ENCODE measurements at regions not wholly inside any gene's neighbourhood (a gene's known extent, or its start where the extent isn't known, plus 50 kb on each side); places are given as distances from the start of the nearest gene placed in this dataset.
"Not testable (repeated sequence)": the region's sequence is repeated elsewhere in the genome, so short reads cannot be mapped to it uniquely, and the experiment has no call there.

GRCh38 chr12:31820832-31821231 lies 92.0 kb upstream of the AMN1 start:
- Histone ChIP-seq H3K27ac (ENCODE audit: low read length) (no peak overlapping the region), H3K27me3 (ENCODE audit: control insufficient read depth, insufficient read depth, low read length) (no peaks in the 10 kb centered on the region), H3K4me3 (ENCODE audit: low read length) (no peak overlapping the region), H3K36me3 (ENCODE audit: control insufficient read depth, insufficient read depth, low read length) (no peaks in the 10 kb centered on the region), H3K4me1 (ENCODE audit: control insufficient read depth, insufficient read depth, low read length) (no peaks in the 10 kb centered on the region), H3K9me3 (ENCODE audit: control insufficient read depth, insufficient read depth, low read length) (no peaks in the 10 kb centered on the region)
- WGBS (ENCODE audit: insufficient coverage, insufficient read length): no CpG with 5 or more reads among the region's 7 CpGs
- DNase-seq (ENCODE audit: low read depth, low spot score): no peak

DNA sequence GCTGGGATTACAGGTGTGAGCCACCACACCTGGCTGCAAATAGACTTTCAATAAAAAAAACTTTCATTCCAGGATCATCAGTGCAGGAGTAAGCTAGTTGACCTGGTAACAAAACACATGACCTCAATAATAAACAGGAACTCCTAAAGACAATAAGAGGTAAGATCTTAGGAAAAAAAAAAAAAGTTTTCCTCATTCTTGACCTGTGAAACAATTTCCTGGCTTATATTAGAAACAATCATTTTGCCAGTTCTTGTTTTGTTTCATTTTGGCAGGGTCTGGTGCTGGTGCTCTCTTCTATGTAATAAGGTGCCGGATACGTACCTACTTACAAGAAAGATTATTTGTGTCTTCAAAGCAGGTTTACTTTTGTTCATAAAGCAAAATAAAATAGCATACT lies 90.6 kb upstream of the AMN1 start:
- Histone ChIP-seq H3K27ac (ENCODE audit: low read length) (no peak overlapping the region), H3K27me3 (ENCODE audit: control insufficient read depth, insufficient read depth, low read length) (no peaks in the 10 kb centered on the region), H3K4me3 (ENCODE audit: low read length) (no peak overlapping the region), H3K36me3 (ENCODE audit: control insufficient read depth, insufficient read depth, low read length) (no peaks in the 10 kb centered on the region), H3K4me1 (ENCODE audit: control insufficient read depth, insufficient read depth, low read length) (no peaks in the 10 kb centered on the region), H3K9me3 (ENCODE audit: control insufficient read depth, insufficient read depth, low read length) (no peaks in the 10 kb centered on the region)
- no CpG with 5 or more reads among the region's 2 CpGs for WGBS (ENCODE audit: insufficient coverage, insufficient read length)
- no peak for DNase-seq (ENCODE audit: low read depth, low spot score)

DNA sequence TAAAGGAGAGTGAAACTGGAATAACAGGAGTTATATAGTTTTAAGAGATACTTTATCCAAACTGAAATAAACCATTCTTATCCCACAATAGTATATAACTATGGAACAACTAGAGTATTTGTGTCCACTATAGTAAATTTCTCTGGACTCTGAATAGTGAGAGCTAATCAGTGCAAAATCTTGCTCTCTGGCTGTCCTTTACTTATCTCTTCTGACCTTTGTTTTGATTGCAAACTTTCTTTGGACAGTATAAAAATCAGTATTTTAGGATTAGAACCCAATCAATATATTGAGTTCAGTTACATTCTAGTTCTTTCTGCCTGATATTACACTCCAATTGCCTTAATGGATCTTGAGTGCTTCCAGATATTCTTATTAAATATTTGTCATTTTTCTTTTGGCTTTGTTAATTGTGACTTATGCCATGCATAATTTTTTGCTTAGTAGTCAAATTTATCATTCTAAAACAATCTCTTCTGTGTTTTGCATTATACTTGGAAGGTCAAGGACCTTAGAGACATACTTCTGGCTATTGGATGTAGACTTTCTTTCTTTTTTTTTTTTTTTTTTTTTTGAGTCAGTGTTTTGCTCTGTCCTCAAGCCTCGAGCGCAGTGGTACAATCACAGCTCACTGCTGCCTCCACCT lies 89.9 kb upstream of the AMN1 start:
- no peaks in the 10 kb centered on the region for H3K27me3 ChIP-seq (ENCODE audit: control insufficient read depth, insufficient read depth, low read length)
- no peak for DNase-seq (ENCODE audit: low read depth, low spot score)
- H3K9me3 ChIP-seq (ENCODE audit: control insufficient read depth, insufficient read depth, low read length): no peaks in the 10 kb centered on the region
- H3K4me3 ChIP-seq (ENCODE audit: low read length): no peak overlapping the region
- H3K27ac ChIP-seq (ENCODE audit: low read length): no peak overlapping the region
- no peaks in the 10 kb centered on the region for H3K4me1 ChIP-seq (ENCODE audit: control insufficient read depth, insufficient read depth, low read length)
- WGBS (ENCODE audit: insufficient coverage, insufficient read length): no CpG with 5 or more reads among the region's 2 CpGs
- H3K36me3 ChIP-seq (ENCODE audit: control insufficient read depth, insufficient read depth, low read length): no peaks in the 10 kb centered on the region

- Histone ChIP-seq H3K27me3 (ENCODE audit: control insufficient read depth, insufficient read depth, low read length) (no peaks in the 10 kb centered on the region), H3K36me3 (ENCODE audit: control insufficient read depth, insufficient read depth, low read length) (no peaks in the 10 kb centered on the region), H3K9me3 (ENCODE audit: control insufficient read depth, insufficient read depth, low read length) (no peaks in the 10 kb centered on the region), H3K27ac (ENCODE audit: low read length) (no peak overlapping the region), H3K4me1 (ENCODE audit: control insufficient read depth, insufficient read depth, low read length) (peaks cover 1% of the 10 kb centered on the region; the same call in 1 of the 2 replicates), H3K4me3 (ENCODE audit: low read length) (no peak overlapping the region)
- DNase-seq (ENCODE audit: low read depth, low spot score): no peak
- no CpG with 5 or more reads among the region's 5 CpGs for WGBS (ENCODE audit: insufficient coverage, insufficient read length)
Observed at GRCh38 chr12:31817120-31817519, 88.3 kb upstream of the AMN1 start.

DNA sequence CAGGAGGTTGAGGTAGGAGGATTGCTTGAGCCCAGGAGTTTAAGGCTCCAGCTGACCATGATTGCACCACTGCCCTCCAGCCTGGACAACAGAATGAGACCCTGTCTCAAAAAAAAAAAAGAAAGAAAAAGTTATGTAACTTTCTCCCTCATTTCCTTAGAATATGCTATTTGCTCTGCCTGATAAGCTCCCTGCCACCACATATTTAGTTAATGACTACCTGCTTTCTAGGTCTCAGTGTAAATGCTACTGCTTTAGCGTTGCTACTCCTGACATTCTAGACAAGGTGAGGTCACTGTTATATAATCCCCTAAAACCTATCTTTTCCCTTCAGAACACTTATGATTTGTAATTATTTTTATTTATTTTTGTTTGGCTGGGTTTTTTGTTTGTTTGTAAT lies 86.3 kb upstream of the AMN1 start:
- H3K36me3 ChIP-seq (ENCODE audit: control insufficient read depth, insufficient read depth, low read length): no peaks in the 10 kb centered on the region
- no peaks in the 10 kb centered on the region for H3K27me3 ChIP-seq (ENCODE audit: control insufficient read depth, insufficient read depth, low read length)
- no peak overlapping the region for H3K27ac ChIP-seq (ENCODE audit: low read length)
- DNase-seq (ENCODE audit: low read depth, low spot score): no peak
- WGBS (ENCODE audit: insufficient coverage, insufficient read length): no CpG with 5 or more reads among the region's 1 CpG
- H3K9me3 ChIP-seq (ENCODE audit: control insufficient read depth, insufficient read depth, low read length): no peaks in the 10 kb centered on the region
- no peak overlapping the region for H3K4me3 ChIP-seq (ENCODE audit: low read length)
- peaks cover 1% of the 10 kb centered on the region; the same call in 1 of the 2 replicates for H3K4me1 ChIP-seq (ENCODE audit: control insufficient read depth, insufficient read depth, low read length)

DNA sequence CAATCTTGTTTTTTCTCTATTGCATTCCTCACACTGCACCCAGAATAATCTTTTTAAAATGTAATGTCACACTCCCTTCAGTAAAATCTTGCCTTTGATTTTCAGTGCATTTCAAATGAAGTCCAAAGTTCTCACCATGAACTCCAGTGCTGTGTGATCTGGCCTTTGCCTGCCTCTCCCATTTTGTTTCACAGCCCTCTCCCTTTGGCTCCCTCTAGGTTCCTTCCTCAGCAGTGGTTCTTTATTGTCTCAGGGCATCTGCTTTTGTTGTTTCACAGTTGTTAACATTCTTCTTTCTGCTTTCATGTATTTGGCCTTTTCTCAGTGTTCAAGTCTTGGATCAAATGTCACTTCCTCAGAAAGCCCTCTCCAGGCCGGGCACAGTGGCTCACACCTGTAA lies 84.5 kb upstream of the AMN1 start:
- Histone ChIP-seq H3K4me3 (ENCODE audit: low read length) (no peak overlapping the region), H3K36me3 (ENCODE audit: control insufficient read depth, insufficient read depth, low read length) (no peaks in the 10 kb centered on the region), H3K9me3 (ENCODE audit: control insufficient read depth, insufficient read depth, low read length) (no peaks in the 10 kb centered on the region), H3K27me3 (ENCODE audit: control insufficient read depth, insufficient read depth, low read length) (no peaks in the 10 kb centered on the region), H3K4me1 (ENCODE audit: control insufficient read depth, insufficient read depth, low read length) (peaks cover 1% of the 10 kb centered on the region; the same call in 1 of the 2 replicates), H3K27ac (ENCODE audit: low read length) (no peak overlapping the region)
- no peak for DNase-seq (ENCODE audit: low read depth, low spot score)
- no CpG with 5 or more reads among the region's 1 CpG for WGBS (ENCODE audit: insufficient coverage, insufficient read length)

DNA sequence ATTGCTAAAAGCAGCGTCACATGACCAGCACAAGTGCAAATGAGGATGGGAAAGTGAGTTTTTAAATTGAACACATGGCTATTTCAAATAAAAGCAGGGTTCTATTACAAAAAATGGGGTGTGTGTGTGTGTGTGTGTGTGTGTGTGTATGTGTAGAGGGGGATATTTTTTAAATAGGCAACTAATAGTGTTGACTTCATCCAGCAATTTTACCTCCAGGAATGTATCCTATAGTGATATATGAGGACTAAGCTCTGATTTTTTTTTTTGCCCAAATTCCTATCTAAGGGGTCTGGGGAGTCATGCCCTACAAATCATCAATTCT lies 78.9 kb upstream of the AMN1 start:
- no peak overlapping the region for H3K27ac ChIP-seq (ENCODE audit: low read length)
- no CpG with 5 or more reads among the region's 1 CpG for WGBS (ENCODE audit: insufficient coverage, insufficient read length)
- H3K36me3 ChIP-seq (ENCODE audit: control insufficient read depth, insufficient read depth, low read length): no peaks in the 10 kb centered on the region
- no peaks in the 10 kb centered on the region for H3K9me3 ChIP-seq (ENCODE audit: control insufficient read depth, insufficient read depth, low read length)
- H3K4me1 ChIP-seq (ENCODE audit: control insufficient read depth, insufficient read depth, low read length): no peaks in the 10 kb centered on the region
- DNase-seq (ENCODE audit: low read depth, low spot score): no peak
- H3K4me3 ChIP-seq (ENCODE audit: low read length): no peak overlapping the region
- H3K27me3 ChIP-seq (ENCODE audit: control insufficient read depth, insufficient read depth, low read length): no peaks in the 10 kb centered on the region

DNA sequence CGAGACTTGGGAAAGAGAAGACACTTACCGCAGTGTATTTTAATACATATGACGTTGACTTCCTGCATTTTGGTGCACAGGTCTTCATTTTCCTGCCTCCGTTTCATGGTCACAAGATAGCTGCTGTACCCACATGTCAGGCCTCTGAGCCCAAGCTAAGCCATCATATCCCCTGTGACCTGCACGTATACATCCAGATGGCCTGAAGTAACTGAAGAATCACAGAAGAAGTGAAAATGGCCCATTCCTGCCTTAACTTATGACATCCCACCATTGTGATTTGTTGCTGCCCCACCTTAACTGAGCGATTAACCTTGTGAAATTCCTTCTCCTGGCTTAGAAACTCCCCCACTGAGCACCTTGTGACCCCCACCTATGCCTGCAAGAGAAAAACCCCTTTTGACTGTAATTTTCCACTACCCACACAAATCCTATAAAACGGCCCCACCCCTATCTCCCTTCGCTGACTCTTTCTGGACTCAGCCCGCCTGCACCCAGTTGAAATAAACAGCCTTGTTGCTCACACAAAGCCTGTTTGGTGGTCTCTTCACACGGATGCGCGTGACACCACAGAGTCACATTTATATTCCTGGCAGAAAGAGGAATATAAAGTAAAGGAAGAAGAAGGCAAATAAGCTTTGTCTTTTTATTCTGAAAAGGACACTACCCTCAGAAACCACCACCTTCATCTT lies 78.4 kb upstream of the AMN1 start:
- H3K4me3 ChIP-seq (ENCODE audit: low read length); DNase-seq (ENCODE audit: low read depth, low spot score); H3K27me3 ChIP-seq (ENCODE audit: control insufficient read depth, insufficient read depth, low read length); H3K36me3 ChIP-seq (ENCODE audit: control insufficient read depth, insufficient read depth, low read length); H3K4me1 ChIP-seq (ENCODE audit: control insufficient read depth, insufficient read depth, low read length); H3K9me3 ChIP-seq (ENCODE audit: control insufficient read depth, insufficient read depth, low read length); H3K27ac ChIP-seq (ENCODE audit: low read length): not testable (repeated sequence)
- WGBS (ENCODE audit: insufficient coverage, insufficient read length): no CpG with 5 or more reads among the region's 12 CpGs

DNA sequence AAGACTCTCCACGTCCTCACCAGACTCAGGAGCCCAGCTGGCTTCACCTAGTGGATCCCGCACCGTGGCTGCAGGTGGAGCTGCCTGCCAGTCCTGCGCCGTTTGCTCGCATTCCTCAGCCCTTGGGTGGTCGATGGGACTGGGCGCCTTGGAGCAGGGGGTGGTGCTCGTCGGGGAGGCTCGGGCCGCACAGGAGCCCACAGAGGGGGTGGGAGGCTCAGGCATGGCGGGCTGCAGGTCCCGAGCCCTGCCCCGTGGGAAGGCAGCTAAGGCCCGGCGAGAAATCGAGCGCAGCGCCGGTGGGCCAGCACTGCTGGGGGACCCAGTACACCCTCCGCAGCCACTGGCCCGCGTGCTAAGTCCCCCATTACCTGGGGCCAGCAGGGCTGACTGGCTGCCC lies 76.9 kb upstream of the AMN1 start:
- H3K4me1 ChIP-seq (ENCODE audit: control insufficient read depth, insufficient read depth, low read length); DNase-seq (ENCODE audit: low read depth, low spot score); H3K27me3 ChIP-seq (ENCODE audit: control insufficient read depth, insufficient read depth, low read length); H3K36me3 ChIP-seq (ENCODE audit: control insufficient read depth, insufficient read depth, low read length); H3K4me3 ChIP-seq (ENCODE audit: low read length); H3K27ac ChIP-seq (ENCODE audit: low read length); H3K9me3 ChIP-seq (ENCODE audit: control insufficient read depth, insufficient read depth, low read length): not testable (repeated sequence)
- no CpG with 5 or more reads among the region's 24 CpGs for WGBS (ENCODE audit: insufficient coverage, insufficient read length)

GRCh38 chr12:31804707-31805106 lies 75.9 kb upstream of the AMN1 start:
- not testable (repeated sequence) for DNase-seq (ENCODE audit: low read depth, low spot score); H3K9me3 ChIP-seq (ENCODE audit: control insufficient read depth, insufficient read depth, low read length); H3K4me1 ChIP-seq (ENCODE audit: control insufficient read depth, insufficient read depth, low read length); H3K4me3 ChIP-seq (ENCODE audit: low read length); H3K27ac ChIP-seq (ENCODE audit: low read length); H3K36me3 ChIP-seq (ENCODE audit: control insufficient read depth, insufficient read depth, low read length); H3K27me3 ChIP-seq (ENCODE audit: control insufficient read depth, insufficient read depth, low read length)
- WGBS (ENCODE audit: insufficient coverage, insufficient read length): no CpG with 5 or more reads among the region's 15 CpGs

DNA sequence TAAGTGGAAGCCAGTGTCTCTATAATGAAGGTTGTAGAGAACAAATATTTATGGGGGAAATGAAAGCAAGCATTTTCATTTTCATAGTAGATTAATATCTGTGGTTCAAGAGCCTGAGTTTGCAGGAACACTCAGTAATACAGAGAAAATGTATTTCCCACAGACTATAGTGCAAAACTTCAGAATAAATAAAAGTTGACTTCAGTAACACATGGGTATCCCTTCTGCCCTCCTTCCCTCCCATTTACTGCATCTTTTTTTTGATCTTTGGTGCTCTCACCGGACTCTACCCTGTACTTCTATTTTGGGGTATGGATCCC lies 75.3 kb upstream of the AMN1 start:
- H3K4me3 ChIP-seq (ENCODE audit: low read length): no peak overlapping the region
- H3K36me3 ChIP-seq (ENCODE audit: control insufficient read depth, insufficient read depth, low read length): no peaks in the 10 kb centered on the region
- no peaks in the 10 kb centered on the region for H3K9me3 ChIP-seq (ENCODE audit: control insufficient read depth, insufficient read depth, low read length)
- no peaks in the 10 kb centered on the region for H3K27me3 ChIP-seq (ENCODE audit: control insufficient read depth, insufficient read depth, low read length)
- no peaks in the 10 kb centered on the region for H3K4me1 ChIP-seq (ENCODE audit: control insufficient read depth, insufficient read depth, low read length)
- DNase-seq (ENCODE audit: low read depth, low spot score): no peak
- H3K27ac ChIP-seq (ENCODE audit: low read length): no peak overlapping the region
- no CpG with 5 or more reads among the region's 1 CpG for WGBS (ENCODE audit: insufficient coverage, insufficient read length)
